IMR-90 (cell line): ENCODE measurements at regions not wholly inside any gene's neighbourhood (a gene's known extent, or its start where the extent isn't known, plus 50 kb on each side); places are given as distances from the start of the nearest gene placed in this dataset.

Source experiments
- CEBPB ChIP-seq: IDR thresholded peaks from 2 replicates; pipeline ENCODE4 v1.6.1; 2012; ENCODE audit warnings: low read depth, low read length, improper control_type of control experiment
- CHD1 ChIP-seq: IDR thresholded peaks from 2 replicates; pipeline ENCODE4 v1.6.1; 2012; ENCODE audit warnings: low read depth, low read length, improper control_type of control experiment
- MAFK ChIP-seq: IDR thresholded peaks from 2 replicates; pipeline ENCODE4 v1.6.1; 2012; ENCODE audit warnings: low read depth, low read length, improper control_type of control experiment
- NFE2L2 ChIP-seq: fragments of 150-350 bp; IDR thresholded peaks from 2 replicates; pipeline ENCODE4 v1.6.1; 2016; ENCODE audit warnings: low read depth, mild to moderate bottlenecking, low read length
- POLR2A ChIP-seq: IDR thresholded peaks from 2 replicates; pipeline ENCODE4 v1.6.1; 2012; ENCODE audit warnings: mild to moderate bottlenecking, low read depth, low read length
- RAD21 ChIP-seq: IDR thresholded peaks from 2 replicates; pipeline ENCODE4 v1.6.1; 2012; ENCODE audit warnings: low read length, improper control_type of control experiment
- SMC3 ChIP-seq: fragments of 150-350 bp; IDR thresholded peaks from 2 replicates; pipeline ENCODE4 v1.6.1; 2016; ENCODE audit warnings: low read depth, mild to moderate bottlenecking, antibody characterized with exemption, low read length, moderate library complexity
- TF ChIP-seq, protein P1 (sequence below): conservative IDR thresholded peaks from 2 replicates; pipeline ENCODE4 v1.5.1; 2012; ENCODE audit warnings: mild to moderate bottlenecking, low read depth, low read length, improper control_type of control experiment

- TF ChIP-seq NFE2L2 (no peak), RAD21 (no peak), POLR2A (no peak), CHD1 (no peak), SMC3 (no peak), MAFK (no peak), CEBPB (no peak)
- TF ChIP-seq, protein P1, sequence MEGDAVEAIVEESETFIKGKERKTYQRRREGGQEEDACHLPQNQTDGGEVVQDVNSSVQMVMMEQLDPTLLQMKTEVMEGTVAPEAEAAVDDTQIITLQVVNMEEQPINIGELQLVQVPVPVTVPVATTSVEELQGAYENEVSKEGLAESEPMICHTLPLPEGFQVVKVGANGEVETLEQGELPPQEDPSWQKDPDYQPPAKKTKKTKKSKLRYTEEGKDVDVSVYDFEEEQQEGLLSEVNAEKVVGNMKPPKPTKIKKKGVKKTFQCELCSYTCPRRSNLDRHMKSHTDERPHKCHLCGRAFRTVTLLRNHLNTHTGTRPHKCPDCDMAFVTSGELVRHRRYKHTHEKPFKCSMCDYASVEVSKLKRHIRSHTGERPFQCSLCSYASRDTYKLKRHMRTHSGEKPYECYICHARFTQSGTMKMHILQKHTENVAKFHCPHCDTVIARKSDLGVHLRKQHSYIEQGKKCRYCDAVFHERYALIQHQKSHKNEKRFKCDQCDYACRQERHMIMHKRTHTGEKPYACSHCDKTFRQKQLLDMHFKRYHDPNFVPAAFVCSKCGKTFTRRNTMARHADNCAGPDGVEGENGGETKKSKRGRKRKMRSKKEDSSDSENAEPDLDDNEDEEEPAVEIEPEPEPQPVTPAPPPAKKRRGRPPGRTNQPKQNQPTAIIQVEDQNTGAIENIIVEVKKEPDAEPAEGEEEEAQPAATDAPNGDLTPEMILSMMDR, result no peak
Measured at GRCh38 chr1:78722521-78722920, 72.9 kb downstream of the IFI44 start.
